ENCODE measurements at regions not wholly inside any gene's neighbourhood (a gene's known extent, or its start where the extent isn't known, plus 50 kb on each side); places are given as distances from the start of the nearest gene placed in this dataset.

GRCh38 chr21:32216293-32216692 is 62.6 kb downstream of the MIS18A start:
- no peak for DNase-seq

DNA sequence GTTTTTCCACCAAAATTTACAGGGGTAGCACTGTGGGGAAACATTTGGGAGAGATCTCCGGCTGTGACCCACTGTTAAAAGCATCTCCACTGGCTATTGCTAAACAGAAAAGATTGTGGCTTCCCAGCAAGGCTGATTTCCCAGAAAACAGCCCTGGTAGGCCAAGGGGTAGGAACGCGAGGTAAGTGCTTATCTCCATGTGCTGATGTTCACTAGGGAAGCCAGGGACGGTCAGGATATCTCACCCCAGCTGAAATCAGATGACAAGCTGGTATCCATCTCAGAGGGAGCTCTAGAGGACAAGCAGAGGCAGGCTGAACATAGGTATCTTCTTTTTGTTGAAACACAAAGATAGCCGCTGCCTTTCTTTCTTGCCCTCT is 63.6 kb downstream of the MIS18A start:
- no peak for DNase-seq

GRCh38 chr21:32214654-32215305 is 64.1 kb downstream of the MIS18A start:
- DNase-seq: no peak

DNA sequence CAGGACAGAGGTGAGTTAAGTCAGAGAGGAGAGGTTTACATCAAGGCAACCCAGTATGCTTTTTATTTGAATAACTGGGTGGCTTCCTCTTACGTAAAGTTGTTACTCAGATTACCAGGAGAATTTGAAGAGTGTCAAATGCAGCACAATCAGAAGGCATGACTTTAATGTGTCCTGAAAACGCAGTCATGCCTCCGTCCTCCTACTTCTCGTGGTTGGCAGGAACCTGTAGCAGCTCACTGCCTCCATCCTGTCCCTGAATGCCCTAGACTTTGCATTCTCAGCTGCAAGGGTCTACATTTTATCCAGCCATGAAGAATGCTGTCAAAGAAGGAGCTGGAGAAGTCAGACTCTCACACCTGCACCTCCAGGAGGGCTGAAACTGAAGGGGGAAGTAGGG is 66.7 kb downstream of the MIS18A start:
- no peak for DNase-seq

DNA sequence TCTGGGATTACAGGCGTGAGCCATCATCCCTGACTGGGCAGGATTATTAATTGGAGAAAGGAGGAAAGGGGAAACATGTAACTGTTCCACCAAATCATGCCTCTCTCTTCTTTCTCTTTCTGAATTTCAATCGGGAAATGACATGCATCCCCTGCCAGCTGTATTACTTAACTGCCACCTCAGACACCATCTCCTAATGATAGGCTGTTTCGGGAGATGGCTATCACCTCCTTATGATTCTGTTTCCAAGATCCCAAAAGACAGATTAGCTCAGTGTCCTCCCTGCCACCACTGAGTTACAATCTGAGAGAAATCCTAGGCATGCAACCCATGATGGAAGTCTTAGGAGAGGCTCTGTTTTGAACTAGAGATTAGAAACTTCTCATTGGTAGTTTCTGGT is 67.5 kb downstream of the MIS18A start:
- no peak for DNase-seq

- no peak for DNase-seq
Observed at GRCh38 chr21:32209580-32209979, 69.3 kb downstream of the MIS18A start.

DNA sequence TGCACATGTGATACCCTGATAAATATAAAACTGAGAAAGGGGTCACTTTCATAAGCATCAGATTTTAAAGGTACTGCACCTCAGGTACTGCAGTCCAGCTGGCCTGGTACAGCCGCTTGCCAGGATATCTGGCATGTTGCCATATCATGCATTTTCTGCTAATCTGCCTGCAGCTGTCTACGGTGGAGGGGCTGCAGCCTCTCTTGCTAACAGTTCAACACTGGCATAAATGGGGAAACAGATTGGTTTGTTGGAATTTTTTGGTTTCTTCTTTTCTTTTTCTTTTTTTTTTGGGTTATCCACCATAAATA is 71.5 kb downstream of the MIS18A start:
- DNase-seq: no peak

DNA sequence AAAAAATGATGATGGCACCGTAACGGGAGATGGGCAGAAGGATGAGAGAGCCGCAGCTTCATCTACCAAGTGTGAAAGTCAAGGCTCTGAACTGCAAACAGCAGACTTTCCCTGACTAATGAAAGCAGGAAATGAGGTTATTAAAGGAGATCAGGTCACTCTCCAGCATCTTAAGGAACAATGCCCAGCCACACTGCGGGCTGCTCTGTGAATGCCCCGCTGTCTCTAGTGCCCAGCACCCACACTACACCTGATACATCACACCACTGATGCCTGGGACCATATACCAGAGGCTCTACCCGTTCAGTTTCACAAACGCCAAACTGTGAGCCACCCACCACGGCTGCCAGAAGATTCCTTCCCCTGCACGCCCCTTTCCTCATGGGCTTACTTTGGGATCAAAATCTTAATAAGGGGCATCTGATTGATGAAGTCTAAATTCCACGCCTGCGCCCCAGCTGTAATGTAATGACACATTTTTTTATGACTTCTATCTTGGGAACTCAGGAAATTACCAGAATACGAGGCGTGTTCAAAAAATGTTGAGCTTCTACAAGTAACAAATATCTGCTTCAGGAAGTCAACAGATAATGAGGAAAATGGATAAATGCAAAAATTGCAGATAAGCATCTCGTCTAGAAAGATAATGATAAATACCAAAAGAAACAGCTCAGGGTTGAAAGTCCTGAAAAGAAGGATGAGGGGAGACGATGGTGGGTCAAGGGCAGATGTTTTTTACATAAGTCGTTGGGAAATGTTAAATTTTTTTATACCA is 72.0 kb downstream of the MIS18A start:
- DNase-seq: no peak

GRCh38 chr21:32203877-32204480 is 74.9 kb downstream of the MIS18A start:
- DNase-seq: no peak

DNA sequence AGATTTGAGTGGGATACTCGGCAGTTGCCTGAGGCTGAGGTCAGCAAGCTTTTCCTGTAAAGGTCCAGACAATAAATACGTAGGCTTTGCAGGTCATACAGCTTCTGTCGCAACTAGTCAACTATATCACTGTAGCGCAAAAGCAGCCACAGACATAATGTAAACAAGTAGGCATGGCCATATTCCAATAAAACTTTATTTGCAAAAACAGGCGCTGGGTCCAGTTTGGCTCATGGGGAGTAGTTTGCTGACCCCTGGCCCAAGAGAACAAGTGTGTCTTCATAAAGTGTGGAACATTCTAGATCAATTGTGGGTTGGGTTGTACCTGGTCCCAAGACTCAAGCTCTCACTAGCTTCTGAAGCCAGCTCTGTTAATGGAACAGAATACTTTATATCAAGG is 78.8 kb downstream of the MIS18A start:
- no peak for DNase-seq

DNA sequence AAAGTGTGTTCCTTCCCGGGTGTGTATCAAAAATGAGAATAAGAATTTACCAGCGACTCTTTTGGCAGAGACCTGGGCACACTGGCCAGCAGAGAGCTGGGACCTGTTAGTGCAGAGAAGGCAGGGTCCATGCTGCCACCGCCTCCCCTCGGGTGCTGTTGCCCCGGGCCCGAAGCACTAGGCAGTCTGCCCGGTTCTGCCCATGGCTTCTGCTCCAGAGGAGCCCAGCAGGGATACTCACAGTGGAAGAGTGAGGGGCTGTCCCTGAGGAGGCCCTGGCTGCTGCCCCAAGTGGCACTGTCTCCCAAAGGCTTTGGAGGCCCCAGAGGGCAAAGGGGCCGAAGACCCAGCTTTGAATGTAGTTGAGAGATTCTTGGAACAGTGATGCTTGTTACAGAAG is 80.5 kb downstream of the MIS18A start:
- DNase-seq: no peak

DNA sequence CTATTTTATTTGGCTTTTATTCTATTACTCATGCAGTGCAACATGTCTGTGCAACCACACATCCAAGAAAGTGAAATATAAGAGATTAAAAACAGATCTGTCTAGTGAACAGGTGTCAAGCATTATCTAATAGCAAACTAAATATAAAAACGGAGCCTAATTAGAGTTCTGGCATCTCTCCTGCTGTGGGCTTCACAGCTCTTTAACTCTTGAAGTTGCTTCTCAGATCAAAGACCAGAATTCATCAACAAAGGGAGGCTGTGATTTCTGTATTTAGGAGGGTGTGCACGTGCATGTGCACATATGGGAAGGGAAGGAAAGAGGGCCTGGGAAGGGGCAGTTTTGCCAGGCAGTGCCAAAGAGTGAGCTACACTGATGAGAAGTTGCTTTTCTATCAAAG is 81.0 kb downstream of the MIS18A start:
- DNase-seq: no peak

- no peak for DNase-seq
Observed at GRCh38 chr21:32196001-32196400, 82.8 kb downstream of the MIS18A start.

- DNase-seq: no peak
Observed at GRCh38 chr21:32193098-32193465, 85.8 kb downstream of the MIS18A start.

- DNase-seq: no peak
Observed at GRCh38 chr21:32192291-32193097, 86.4 kb downstream of the MIS18A start.

GRCh38 chr21:32190493-32191144 is 88.2 kb downstream of the MIS18A start:
- no peak for DNase-seq

- DNase-seq: no peak
Observed at GRCh38 chr21:32189688-32190483, 89.0 kb downstream of the MIS18A start.

DNA sequence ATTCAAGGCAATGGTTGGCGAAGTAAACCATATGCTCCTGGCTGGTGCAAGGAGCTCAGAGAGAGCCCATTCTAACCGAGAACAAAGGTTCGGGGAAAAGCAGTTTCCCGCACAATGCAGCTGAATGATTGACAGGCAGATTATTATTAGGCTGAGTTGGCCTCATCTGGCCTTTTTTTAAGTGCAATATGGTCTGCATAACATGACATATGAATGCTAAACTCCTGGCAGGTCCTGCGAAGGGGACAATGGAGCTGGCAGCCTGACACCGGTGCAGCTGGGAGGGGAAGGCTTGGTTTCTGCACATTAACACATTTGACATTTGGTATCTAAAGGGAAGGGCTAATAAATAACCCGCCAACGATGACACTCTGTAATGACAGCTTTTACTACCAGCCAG is 92.0 kb downstream of the MIS18A start:
- DNase-seq: no peak

GRCh38 chr21:32185726-32186125 is 93.1 kb downstream of the MIS18A start:
- DNase-seq: no peak

DNA sequence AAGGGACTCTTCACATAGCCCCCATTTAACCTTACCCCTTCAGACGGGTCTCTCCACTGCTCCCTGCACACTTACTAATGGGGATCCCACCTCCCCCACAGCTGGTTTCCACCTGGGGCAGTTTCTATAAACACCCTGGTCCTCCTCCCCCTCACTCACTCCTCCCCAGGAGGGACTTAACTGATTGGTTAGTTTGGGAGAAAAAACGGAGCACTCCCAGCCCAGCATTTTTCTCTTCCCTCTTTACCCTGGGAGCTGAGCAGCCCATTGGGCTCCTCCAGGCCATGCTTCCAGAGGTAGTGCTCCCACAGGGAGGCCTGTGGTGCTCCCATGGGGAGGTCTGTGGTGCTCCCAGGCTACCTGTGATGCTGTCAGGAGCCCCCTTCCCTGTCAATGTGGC is 93.7 kb downstream of the MIS18A start:
- DNase-seq: no peak

GRCh38 chr21:32184485-32184884 is 94.4 kb downstream of the MIS18A start:
- no peak for DNase-seq

GRCh38 chr21:32184065-32184464 is 94.8 kb downstream of the MIS18A start:
- DNase-seq: no peak

Data from right forelimb (tissue), 1 donor.